ENCODE measurements at regions not wholly inside any gene's neighbourhood (a gene's known extent, or its start where the extent isn't known, plus 50 kb on each side); places are given as distances from the start of the nearest gene placed in this dataset.
"Not testable (repeated sequence)": the region's sequence is repeated elsewhere in the genome, so short reads cannot be mapped to it uniquely, and the experiment has no call there.

- no peak overlapping the region for H3K4me3 ChIP-seq
- peaks cover 20 to 26% of the 10 kb centered on the region in 2 donors for H3K4me1 ChIP-seq (ENCODE audit: control insufficient read depth in 1 of 2, low read depth in 2 of 2)
- no peaks in the 10 kb centered on the region for H3K27me3 ChIP-seq (replicated peaks; ENCODE audit: insufficient read depth)
- H3K9me3 ChIP-seq, result no peaks in the 10 kb centered on the region
- ATAC-seq (ENCODE audit: insufficient number of reproducible peaks, low FRiP score, low read depth) (no peak), DNase-seq (ENCODE audit: low spot score) (no peak)
- TF ChIP-seq, protein P1, sequence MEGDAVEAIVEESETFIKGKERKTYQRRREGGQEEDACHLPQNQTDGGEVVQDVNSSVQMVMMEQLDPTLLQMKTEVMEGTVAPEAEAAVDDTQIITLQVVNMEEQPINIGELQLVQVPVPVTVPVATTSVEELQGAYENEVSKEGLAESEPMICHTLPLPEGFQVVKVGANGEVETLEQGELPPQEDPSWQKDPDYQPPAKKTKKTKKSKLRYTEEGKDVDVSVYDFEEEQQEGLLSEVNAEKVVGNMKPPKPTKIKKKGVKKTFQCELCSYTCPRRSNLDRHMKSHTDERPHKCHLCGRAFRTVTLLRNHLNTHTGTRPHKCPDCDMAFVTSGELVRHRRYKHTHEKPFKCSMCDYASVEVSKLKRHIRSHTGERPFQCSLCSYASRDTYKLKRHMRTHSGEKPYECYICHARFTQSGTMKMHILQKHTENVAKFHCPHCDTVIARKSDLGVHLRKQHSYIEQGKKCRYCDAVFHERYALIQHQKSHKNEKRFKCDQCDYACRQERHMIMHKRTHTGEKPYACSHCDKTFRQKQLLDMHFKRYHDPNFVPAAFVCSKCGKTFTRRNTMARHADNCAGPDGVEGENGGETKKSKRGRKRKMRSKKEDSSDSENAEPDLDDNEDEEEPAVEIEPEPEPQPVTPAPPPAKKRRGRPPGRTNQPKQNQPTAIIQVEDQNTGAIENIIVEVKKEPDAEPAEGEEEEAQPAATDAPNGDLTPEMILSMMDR (IDR thresholded peaks at IDR 0.05), result no peak
- peak overlapping the region; percentile 75 to 76 for H3K27ac ChIP-seq
- no peaks in the 10 kb centered on the region for H3K36me3 ChIP-seq
These were observed 132.7 kb upstream of the TMEM170B start for GRCh38 chr6:11404838-11405237.

- Histone ChIP-seq H3K27me3 (replicated peaks; ENCODE audit: insufficient read depth) (no peaks in the 10 kb centered on the region), H3K4me3 (no peak overlapping the region), H3K9me3 (no peaks in the 10 kb centered on the region), H3K36me3 (no peaks in the 10 kb centered on the region), H3K27ac (peak overlapping the region; percentile 75 to 76), H3K4me1 (ENCODE audit: control insufficient read depth in 1 of 2, low read depth in 2 of 2) (peaks cover 15 to 20% of the 10 kb centered on the region in 2 donors)
- DNase-seq (ENCODE audit: low spot score) (no peak), ATAC-seq (ENCODE audit: insufficient number of reproducible peaks, low FRiP score, low read depth) (no peak)
- TF ChIP-seq, protein P1 (IDR thresholded peaks at IDR 0.05), result no peak
These were observed 133.5 kb upstream of the TMEM170B start for GRCh38 chr6:11404081-11404480.

DNA sequence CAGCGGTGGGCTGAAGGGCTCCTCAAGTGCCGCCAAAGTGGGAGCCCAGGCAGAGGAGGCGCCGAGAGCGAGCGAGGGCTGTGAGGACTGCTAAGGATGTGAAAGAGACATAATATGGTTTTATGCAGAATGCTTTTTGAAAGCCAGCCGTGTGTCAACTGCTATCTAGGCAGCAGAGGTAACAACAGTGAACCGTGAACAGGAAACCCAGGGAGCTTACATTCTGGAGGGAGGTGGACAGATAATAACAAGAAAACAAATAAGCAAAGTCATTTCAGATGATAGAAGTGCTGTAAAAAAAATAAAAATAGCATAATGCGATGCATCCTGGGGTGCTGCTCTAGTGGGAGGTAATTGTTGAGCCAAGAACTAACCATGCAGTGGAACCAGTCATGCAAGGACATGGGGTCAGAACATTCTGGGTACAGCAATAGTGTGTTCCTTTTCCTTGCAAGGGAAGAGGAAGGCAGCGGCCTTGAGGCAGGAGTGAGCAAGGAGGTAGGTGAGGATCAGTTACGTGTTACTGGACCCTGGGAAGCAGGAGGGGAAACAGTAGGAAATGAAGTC is 134.4 kb upstream of the TMEM170B start:
- no peak for ATAC-seq (ENCODE audit: insufficient number of reproducible peaks, low FRiP score, low read depth)

DNA sequence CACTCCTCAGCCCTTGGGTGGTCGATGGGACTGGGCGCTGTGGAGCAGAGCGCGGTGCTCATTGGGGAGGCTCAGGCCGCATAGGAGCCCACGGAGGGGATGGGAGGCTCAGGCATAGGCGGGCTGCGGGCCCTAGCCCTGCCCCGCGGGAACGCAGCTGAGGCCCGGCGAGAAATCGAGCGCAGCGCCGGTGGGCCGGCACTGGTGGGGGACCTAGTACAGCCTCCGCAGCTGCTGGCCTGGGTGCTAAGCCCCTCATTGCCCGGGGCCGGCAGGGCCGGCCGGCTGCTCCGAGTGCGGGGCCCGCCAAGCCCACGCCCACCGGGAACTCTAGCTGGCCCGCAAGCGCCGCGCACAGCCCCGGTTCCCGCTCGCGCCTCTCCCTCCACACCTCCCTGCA is 135.0 kb upstream of the TMEM170B start:
- H3K9me3 ChIP-seq; DNase-seq (ENCODE audit: low spot score); H3K36me3 ChIP-seq; H3K4me3 ChIP-seq; H3K27me3 ChIP-seq (replicated peaks; ENCODE audit: insufficient read depth); ATAC-seq (ENCODE audit: insufficient number of reproducible peaks, low FRiP score, low read depth); H3K27ac ChIP-seq: not testable (repeated sequence)
- H3K4me1 ChIP-seq (ENCODE audit: control insufficient read depth in 1 of 2, low read depth in 2 of 2), result peaks cover 15 to 19% of the 10 kb centered on the region in 2 donors

More for the DNA sequence above, 134.4 kb upstream of the TMEM170B start:
- DNase-seq (ENCODE audit: low spot score), result no peak
- TF ChIP-seq, protein P1 (IDR thresholded peaks at IDR 0.05), result no peak
- no peak overlapping the region for H3K4me3 ChIP-seq
- H3K27ac ChIP-seq, result peak overlapping the region; percentile 75 to 76
- H3K4me1 ChIP-seq (ENCODE audit: control insufficient read depth in 1 of 2, low read depth in 2 of 2), result peaks cover 15 to 19% of the 10 kb centered on the region in 2 donors
- no peaks in the 10 kb centered on the region for H3K27me3 ChIP-seq (replicated peaks; ENCODE audit: insufficient read depth)
- H3K36me3 ChIP-seq, result no peaks in the 10 kb centered on the region
- no peaks in the 10 kb centered on the region for H3K9me3 ChIP-seq

GRCh38 chr6:11401954-11402353 is 135.6 kb upstream of the TMEM170B start:
- H3K4me1 ChIP-seq (ENCODE audit: control insufficient read depth in 1 of 2, low read depth in 2 of 2), result peaks cover 15 to 19% of the 10 kb centered on the region in 2 donors
- H3K27ac ChIP-seq; DNase-seq (ENCODE audit: low spot score); H3K4me3 ChIP-seq; H3K9me3 ChIP-seq; H3K27me3 ChIP-seq (replicated peaks; ENCODE audit: insufficient read depth); ATAC-seq (ENCODE audit: insufficient number of reproducible peaks, low FRiP score, low read depth); H3K36me3 ChIP-seq: not testable (repeated sequence)

- H3K27me3 ChIP-seq (replicated peaks; ENCODE audit: insufficient read depth), result no peaks in the 10 kb centered on the region
- no peak for DNase-seq (ENCODE audit: low spot score)
- H3K4me1 ChIP-seq (ENCODE audit: control insufficient read depth in 1 of 2, low read depth in 2 of 2), result peaks cover 10 to 13% of the 10 kb centered on the region in 2 donors
- H3K4me3 ChIP-seq, result no peak overlapping the region
- no peaks in the 10 kb centered on the region for H3K9me3 ChIP-seq
- no peak overlapping the region for H3K27ac ChIP-seq
- H3K36me3 ChIP-seq, result no peaks in the 10 kb centered on the region
- ATAC-seq (ENCODE audit: insufficient number of reproducible peaks, low FRiP score, low read depth), result no peak
- TF ChIP-seq, protein P1 (IDR thresholded peaks at IDR 0.05), result no peak
These were observed 138.9 kb upstream of the TMEM170B start for GRCh38 chr6:11398451-11399326.
